ENCODE measurements at regions not wholly inside any gene's neighbourhood (a gene's known extent, or its start where the extent isn't known, plus 50 kb on each side); places are given as distances from the start of the nearest gene placed in this dataset.
"Not testable (repeated sequence)": the region's sequence is repeated elsewhere in the genome, so short reads cannot be mapped to it uniquely, and the experiment has no call there.

- FAIRE-seq, result no peak
These were observed 331.5 kb upstream of the CNTNAP2 start for GRCh38 chr7:145784809-145785780.

DNA sequence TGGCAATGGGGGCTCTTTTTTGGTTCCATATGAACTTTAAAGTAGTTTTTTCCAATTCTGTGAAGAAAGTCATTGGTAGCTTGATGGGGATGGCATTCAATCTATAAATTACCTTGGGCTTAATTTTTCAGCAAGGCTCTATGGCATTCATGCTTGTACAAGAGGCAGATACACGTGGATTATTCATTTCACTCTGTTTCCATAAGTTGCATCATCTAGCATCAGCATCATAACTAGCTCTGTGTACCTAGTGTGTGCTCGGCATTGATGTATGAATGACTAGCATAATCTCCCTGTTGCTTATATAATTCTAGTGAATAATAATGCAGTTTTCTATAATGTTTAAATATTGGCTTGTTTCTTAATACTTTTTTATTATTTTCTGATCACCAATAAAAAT is 335.2 kb upstream of the CNTNAP2 start:
- not testable (repeated sequence) for FAIRE-seq

- FAIRE-seq, result no peak
These were observed 337.5 kb upstream of the CNTNAP2 start for GRCh38 chr7:145779140-145779539.

GRCh38 chr7:145774777-145775176 is 341.8 kb upstream of the CNTNAP2 start:
- FAIRE-seq, result no peak

DNA sequence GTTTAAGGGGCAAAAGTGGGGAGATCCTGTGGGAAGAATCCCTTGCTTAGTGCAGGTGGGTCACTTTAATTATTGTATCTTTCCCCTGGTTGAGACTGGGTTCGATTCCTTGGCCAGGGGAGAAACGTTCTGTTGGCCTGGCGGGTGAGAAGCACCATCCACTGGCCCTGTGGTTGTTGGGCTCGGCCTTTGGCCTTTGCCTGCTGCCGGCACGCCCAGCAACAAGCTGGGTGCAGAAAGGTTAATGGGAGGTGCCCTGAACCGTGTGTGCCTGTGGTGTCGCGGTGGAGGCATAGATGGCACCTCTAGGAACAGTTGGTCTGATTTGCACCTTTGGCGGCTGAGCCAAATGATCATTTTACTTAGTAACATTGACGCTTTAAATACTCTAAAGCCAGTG is 363.6 kb upstream of the CNTNAP2 start:
- FAIRE-seq, result no peak

DNA sequence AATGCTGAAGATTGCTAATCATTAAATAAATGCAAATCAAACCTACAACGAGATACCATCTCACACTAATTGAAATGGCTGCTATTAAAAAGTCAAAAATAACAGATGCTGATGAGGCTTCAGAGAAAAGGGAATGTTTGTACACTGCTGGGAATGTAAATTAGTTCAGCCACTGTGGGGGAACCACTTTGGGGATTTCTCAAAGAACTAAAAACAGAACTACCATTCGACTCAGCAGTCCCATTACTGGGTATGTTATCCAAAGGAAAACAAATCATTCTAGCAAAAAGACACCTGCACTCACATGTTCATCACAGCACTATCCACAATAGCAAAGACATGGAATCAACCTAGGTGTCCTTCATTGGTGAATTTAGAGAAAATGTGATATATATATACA is 379.0 kb upstream of the CNTNAP2 start:
- FAIRE-seq, result no peak

- no peak for FAIRE-seq
These were observed 381.5 kb upstream of the CNTNAP2 start for GRCh38 chr7:145735061-145735460.

- no peak for FAIRE-seq
These were observed 384.1 kb upstream of the CNTNAP2 start for GRCh38 chr7:145732521-145732920.

- no peak for FAIRE-seq
These were observed 386.9 kb upstream of the CNTNAP2 start for GRCh38 chr7:145729691-145730090.

GRCh38 chr7:145718129-145718528 is 398.5 kb upstream of the CNTNAP2 start:
- FAIRE-seq, result no peak

DNA sequence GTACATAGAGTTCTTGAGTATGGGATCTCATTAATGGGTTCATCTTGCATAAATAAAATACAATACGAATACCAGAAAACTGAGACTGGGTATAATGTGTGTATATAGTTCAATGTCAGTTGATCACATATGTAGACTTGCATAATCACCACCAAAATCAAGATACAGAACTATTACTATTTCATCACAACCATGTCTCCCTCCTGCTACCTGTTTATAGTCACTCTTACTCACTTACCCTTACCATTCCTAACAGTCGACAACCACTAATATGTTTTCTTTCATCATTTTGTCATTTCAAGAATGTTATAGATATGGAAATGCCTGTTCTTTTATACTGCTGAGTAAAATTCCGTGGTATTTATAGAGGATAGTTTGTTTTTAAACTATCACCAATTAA is 416.1 kb upstream of the CNTNAP2 start:
- FAIRE-seq, result no peak

GRCh38 chr7:145698526-145699262 is 417.9 kb upstream of the CNTNAP2 start:
- FAIRE-seq, result no peak

DNA sequence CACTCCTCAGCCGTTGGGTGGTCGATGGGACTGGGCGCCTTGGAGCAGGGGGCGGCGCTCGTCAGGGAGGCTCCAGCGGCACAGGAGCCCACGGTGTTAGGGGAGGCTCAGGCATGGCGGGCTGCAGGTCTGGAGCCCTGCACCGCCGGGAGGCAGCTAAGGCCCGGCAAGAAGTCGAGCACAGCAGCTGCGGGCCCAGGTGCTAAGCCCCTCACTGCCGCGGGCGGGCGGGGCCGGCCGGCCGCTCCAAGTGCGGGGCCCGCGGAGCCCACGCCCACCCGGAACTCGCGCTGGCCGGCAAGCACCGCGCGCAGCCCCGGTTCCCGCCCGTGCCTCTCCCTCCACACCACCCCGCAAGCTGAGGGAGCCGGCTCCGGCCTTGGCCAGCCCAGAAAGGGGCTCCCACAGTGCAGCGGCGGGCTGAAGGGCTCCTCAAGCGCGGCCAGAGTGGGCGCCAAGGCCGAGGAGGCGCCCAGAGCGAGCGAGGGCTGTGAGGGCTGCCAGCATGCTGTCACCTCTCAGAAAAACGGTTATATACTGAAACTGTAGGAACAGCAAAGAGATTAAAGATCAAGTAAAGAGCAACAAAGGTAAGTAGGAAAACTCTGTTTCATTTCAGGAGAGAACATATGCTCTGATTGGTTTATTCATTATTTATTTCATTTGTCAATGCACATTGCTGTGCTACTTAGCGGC is 419.0 kb upstream of the CNTNAP2 start:
- FAIRE-seq, result not testable (repeated sequence)

- no peak for FAIRE-seq
These were observed 420.5 kb upstream of the CNTNAP2 start for GRCh38 chr7:145696071-145696470.

- no peak for FAIRE-seq
These were observed 424.2 kb upstream of the CNTNAP2 start for GRCh38 chr7:145692237-145692950.

GRCh38 chr7:145691377-145691914 is 425.2 kb upstream of the CNTNAP2 start:
- FAIRE-seq, result no peak

- no peak for FAIRE-seq
These were observed 435.0 kb upstream of the CNTNAP2 start for GRCh38 chr7:145681646-145682045.

DNA sequence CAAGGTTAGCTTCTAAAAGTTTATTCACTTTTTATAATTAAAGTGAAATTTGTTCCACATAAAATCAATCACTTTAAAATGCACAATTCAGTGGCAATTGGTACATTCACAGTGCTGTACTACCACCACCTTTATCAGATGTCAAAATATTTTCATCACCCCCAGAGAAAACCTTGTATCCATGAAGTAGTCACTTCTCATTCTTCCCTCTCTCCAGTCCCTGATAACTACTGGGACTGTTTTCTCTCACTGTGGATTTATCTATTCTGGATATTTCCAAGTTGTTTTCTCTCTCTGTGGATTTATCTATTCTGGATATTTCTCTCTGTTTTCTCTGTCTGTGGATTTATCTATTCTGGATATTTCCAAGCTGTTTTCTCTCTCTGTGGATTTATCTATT is 435.4 kb upstream of the CNTNAP2 start:
- FAIRE-seq, result no peak

DNA sequence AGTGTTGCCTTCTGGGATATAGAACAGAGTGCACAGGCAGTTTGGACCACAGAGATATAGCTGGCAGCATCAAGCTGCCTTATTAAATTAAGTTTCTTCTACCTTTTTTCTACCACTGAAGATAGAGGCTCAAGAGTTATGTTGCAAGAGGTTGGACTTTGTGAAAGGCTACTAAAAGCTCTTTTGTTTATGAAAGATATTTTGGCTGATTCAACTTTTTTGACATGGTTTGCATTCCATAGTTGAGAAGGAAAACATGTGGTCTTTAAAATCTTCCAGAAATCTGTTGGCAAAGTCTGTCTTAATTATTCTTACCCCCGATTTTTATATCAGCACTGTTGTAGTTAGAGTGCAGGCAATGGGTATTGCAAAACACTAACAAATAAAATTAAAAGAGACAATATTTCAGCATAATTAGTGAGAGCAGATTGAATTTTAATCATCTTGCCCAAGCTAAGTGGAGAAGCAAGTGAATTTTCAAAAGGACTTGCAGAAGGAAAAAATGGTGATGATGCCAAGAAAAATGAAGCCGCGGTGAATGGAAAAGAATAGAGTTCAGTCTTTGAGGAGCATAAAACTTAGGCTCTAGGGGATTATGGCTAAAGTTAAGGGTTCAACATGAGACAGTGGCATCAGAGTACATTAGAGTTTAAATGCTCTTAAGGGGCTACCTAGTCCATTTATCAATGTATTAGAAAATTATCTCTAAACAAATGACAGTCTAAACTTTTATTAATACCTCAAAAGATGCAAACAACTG is 450.9 kb upstream of the CNTNAP2 start:
- FAIRE-seq, result no peak

- no peak for FAIRE-seq
These were observed 460.9 kb upstream of the CNTNAP2 start for GRCh38 chr7:145655666-145656065.

DNA sequence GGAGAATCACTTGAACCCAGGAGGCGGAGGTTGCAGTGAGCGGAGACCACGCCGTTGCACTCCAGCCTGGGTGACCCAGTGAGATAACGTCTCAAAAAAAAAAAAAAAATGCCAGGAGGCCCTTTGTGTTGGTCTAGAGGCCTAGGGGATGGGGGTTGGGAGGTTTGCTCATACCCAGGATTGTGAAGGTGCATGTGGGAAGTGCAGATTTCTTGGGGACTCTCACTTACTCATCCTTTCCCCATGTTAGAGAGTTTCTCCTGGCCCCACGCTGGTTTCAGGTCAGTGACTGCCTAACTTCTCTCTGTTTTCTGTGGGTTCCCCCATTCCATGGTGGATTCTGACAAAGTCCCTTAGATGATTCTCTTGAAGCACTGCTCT is 471.5 kb upstream of the CNTNAP2 start:
- no peak for FAIRE-seq
